ENCODE measurements at regions not wholly inside any gene's neighbourhood (a gene's known extent, or its start where the extent isn't known, plus 50 kb on each side); places are given as distances from the start of the nearest gene placed in this dataset.

DNA sequence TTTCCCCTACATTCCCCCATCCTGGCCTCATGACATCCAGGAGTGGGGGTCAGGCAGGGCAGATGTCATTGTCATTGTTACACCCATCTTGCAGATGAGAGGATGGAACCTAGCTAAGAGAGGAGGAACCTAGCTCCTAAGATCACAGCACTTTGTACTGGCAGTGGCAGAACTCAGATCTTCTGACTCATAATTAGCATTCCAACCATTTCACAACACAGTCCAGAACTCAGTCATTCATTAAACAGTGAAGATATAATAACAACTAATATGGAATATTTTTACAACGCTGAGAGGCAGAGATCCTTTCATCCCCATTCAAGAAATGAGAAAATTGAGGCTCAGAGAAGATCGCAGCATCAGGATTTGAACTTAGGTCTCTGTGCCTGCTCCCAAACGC lies 127.8 kb downstream of the CHST1 start:
- Histone ChIP-seq H3K9me3 (no peaks in the 10 kb centered on the region), H3K27ac (no peak overlapping the region), H3K36me3 (no peaks in the 10 kb centered on the region), H3K4me3 (no peak overlapping the region), H3K27me3 (peaks cover 59% of the 10 kb centered on the region), H3K4me1 (peaks cover 0 to 10% (median 0%) of the 10 kb centered on the region in 3 donors)
- TF ChIP-seq POLR2A (IDR thresholded peaks at IDR 0.05): no peak
- ATAC-seq: peak; percentile 60
- WGBS, 2 donors (ENCODE audit: low coverage in 1 of 2): 39 to 44% methylated on average over 2 to 3 of the region's 3 CpGs

DNA sequence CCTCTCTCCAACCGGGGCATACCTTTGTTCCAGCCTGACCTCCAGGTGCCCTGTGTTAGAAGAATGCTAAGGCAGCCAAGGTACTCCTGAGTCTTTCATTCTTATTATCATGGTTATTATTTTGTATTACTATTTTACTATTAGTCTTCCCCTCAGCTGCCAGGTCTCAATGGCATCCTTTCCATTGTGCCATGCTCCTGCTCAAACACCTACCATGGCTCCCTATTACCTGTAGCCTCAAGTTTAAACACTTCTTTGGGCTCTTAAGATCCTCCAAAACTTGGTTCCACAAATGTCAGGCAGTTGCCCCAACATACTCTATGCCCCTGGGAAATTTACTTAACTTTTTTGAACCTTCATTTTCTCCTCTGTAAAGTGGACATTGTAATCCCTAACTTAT lies 130.4 kb downstream of the CHST1 start:
- 67% methylated on average over 1 of the region's 1 CpG; no CpG with 5 or more reads in 1 of the 2 donors for WGBS, 2 donors (ENCODE audit: low coverage in 1 of 2)
- peaks cover 0 to 10% (median 0%) of the 10 kb centered on the region in 3 donors for H3K4me1 ChIP-seq
- H3K27me3 ChIP-seq: peaks cover 64% of the 10 kb centered on the region
- ATAC-seq: no peak
- no peaks in the 10 kb centered on the region for H3K36me3 ChIP-seq
- no peak overlapping the region for H3K4me3 ChIP-seq
- H3K9me3 ChIP-seq: no peaks in the 10 kb centered on the region
- no peak for TF ChIP-seq EP300 (IDR thresholded peaks at IDR 0.05)
- TF ChIP-seq POLR2A (IDR thresholded peaks at IDR 0.05): no peak
- TF ChIP-seq POLR2AphosphoS5 (IDR thresholded peaks at IDR 0.05): no peak
- TF ChIP-seq, protein P1, sequence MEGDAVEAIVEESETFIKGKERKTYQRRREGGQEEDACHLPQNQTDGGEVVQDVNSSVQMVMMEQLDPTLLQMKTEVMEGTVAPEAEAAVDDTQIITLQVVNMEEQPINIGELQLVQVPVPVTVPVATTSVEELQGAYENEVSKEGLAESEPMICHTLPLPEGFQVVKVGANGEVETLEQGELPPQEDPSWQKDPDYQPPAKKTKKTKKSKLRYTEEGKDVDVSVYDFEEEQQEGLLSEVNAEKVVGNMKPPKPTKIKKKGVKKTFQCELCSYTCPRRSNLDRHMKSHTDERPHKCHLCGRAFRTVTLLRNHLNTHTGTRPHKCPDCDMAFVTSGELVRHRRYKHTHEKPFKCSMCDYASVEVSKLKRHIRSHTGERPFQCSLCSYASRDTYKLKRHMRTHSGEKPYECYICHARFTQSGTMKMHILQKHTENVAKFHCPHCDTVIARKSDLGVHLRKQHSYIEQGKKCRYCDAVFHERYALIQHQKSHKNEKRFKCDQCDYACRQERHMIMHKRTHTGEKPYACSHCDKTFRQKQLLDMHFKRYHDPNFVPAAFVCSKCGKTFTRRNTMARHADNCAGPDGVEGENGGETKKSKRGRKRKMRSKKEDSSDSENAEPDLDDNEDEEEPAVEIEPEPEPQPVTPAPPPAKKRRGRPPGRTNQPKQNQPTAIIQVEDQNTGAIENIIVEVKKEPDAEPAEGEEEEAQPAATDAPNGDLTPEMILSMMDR (IDR thresholded peaks at IDR 0.05): no peak
- no peak overlapping the region for H3K27ac ChIP-seq

DNA sequence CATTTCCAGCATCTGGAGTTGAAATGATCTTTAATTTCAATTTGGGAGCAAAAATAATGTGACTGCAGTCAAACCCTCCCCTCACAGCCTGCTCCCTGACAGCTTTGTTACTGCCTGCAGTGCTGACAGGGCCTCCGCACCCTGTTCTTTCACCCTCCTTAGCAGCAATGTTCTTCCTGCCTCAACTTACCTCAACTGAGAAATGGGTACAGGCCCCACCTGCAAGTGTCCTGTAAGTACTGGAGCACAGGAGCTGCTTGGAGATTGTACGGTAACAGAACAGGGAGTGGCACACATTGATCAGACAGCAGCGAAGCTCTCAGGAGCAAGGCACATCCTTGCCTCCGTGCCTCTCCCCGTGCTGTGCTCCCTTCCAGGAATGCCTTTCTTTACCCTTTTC lies 131.3 kb downstream of the CHST1 start:
- Histone ChIP-seq H3K4me3 (no peak overlapping the region), H3K4me1 (peaks cover 0 to 10% (median 0%) of the 10 kb centered on the region in 3 donors), H3K27ac (no peak overlapping the region), H3K36me3 (no peaks in the 10 kb centered on the region), H3K9me3 (no peaks in the 10 kb centered on the region), H3K27me3 (peaks cover 65% of the 10 kb centered on the region)
- ATAC-seq: no peak
- TF ChIP-seq POLR2AphosphoS5 (IDR thresholded peaks at IDR 0.05) (no peak), POLR2A (IDR thresholded peaks at IDR 0.05) (no peak)
- WGBS, 2 donors (ENCODE audit: low coverage in 1 of 2): 83 to 90% methylated on average over 1 to 2 of the region's 5 CpGs

DNA sequence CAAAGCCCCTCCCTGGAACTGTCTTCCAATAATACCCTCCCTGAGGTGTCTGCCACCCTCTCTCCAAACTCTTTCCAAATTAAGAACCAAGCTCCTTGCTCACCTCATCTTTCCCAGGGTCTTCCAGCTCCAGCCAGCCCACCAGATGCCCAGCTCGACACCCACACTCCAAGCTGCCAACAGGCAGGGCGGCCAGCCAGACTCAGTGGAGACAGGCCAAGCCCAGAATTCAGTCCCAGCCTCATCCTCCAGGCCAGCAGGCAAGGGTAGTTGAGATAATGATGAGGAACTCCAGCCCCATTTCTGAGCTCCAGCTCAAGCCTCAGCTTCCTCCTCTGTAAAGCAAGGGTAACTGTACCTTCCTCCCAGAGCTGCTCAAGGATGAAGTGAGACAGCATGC lies 132.9 kb downstream of the CHST1 start:
- 33 to 42% methylated on average over 1 to 2 of the region's 2 CpGs for WGBS, 2 donors (ENCODE audit: low coverage in 1 of 2)
- no peak for ATAC-seq

DNA sequence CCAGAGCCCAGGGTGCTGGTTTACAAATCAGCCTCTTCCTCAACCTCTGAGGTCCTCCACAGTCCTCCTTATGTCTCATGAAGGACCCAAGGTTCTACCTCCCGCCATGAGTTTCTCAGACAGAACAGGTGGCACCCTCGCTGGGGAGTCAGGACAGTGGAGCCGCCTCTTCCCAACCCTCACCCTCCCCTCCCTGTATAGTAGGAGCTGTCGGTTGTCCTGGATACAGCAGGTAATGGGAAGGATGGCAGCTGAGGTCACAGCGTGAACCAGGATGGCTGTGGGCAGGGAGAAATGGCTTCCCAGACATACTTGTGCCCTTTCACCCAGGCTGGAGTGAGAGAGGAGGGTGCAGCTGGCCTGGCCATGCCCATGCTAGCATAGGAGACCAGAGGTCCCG lies 134.6 kb downstream of the CHST1 start:
- Histone ChIP-seq H3K4me1 (no peaks in the 10 kb centered on the region), H3K9me3 (no peaks in the 10 kb centered on the region), H3K4me3 (no peak overlapping the region), H3K36me3 (no peaks in the 10 kb centered on the region), H3K27ac (no peak overlapping the region), H3K27me3 (peaks cover 67% of the 10 kb centered on the region)
- 100% methylated on average over 1 of the region's 6 CpGs for WGBS, 2 donors (ENCODE audit: low coverage in 1 of 2)
- TF ChIP-seq POLR2AphosphoS5 (IDR thresholded peaks at IDR 0.05) (no peak), EP300 (IDR thresholded peaks at IDR 0.05) (no peak), POLR2A (IDR thresholded peaks at IDR 0.05) (no peak)
- TF ChIP-seq, protein P1 (IDR thresholded peaks at IDR 0.05): no peak
- no peak for ATAC-seq

More for the DNA sequence above, 132.9 kb downstream of the CHST1 start:
- Histone ChIP-seq H3K4me1 (no peaks in the 10 kb centered on the region), H3K36me3 (no peaks in the 10 kb centered on the region), H3K27me3 (peaks cover 66% of the 10 kb centered on the region), H3K27ac (no peak overlapping the region), H3K9me3 (no peaks in the 10 kb centered on the region), H3K4me3 (no peak overlapping the region)
- TF ChIP-seq POLR2A (IDR thresholded peaks at IDR 0.05) (no peak), EP300 (IDR thresholded peaks at IDR 0.05) (no peak)
- TF ChIP-seq, protein P1 (IDR thresholded peaks at IDR 0.05): no peak

DNA sequence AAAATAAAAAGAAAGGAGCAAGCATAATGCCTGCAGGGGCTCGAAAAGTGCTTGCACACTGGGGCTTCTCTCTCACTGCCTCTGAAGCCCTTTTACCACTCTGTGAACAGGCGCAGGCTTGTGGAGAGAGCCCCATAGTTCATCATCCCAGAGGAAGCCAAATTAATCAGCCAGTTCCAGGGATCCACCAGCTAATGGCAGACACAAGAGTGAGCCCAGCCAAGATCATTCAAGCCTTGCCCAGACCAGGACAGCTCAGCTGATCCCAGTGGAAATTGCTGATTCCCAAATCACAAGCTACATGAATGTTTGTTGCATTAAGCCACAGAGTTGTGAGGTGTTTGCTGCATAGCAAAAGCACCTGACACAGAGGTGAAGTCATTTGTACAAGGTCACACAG lies 135.3 kb downstream of the CHST1 start:
- 78% methylated on average over 2 of the region's 2 CpGs; no CpG with 5 or more reads in 1 of the 2 donors for WGBS, 2 donors (ENCODE audit: low coverage in 1 of 2)

More for the DNA sequence above, 135.3 kb downstream of the CHST1 start:
- no peak overlapping the region for H3K27ac ChIP-seq
- H3K4me3 ChIP-seq: no peak overlapping the region
- H3K9me3 ChIP-seq: no peaks in the 10 kb centered on the region
- ATAC-seq: no peak
- TF ChIP-seq, protein P1 (IDR thresholded peaks at IDR 0.05): no peak
- TF ChIP-seq EP300 (IDR thresholded peaks at IDR 0.05) (no peak), POLR2AphosphoS5 (IDR thresholded peaks at IDR 0.05) (no peak), POLR2A (IDR thresholded peaks at IDR 0.05) (no peak)
- H3K4me1 ChIP-seq: no peaks in the 10 kb centered on the region
- no peaks in the 10 kb centered on the region for H3K36me3 ChIP-seq
- H3K27me3 ChIP-seq: peaks cover 66% of the 10 kb centered on the region

All from gastroesophageal sphincter (tissue), 4 donors.